HG03457 (cell line): ENCODE measurements at regions not wholly inside any gene's neighbourhood (a gene's known extent, or its start where the extent isn't known, plus 50 kb on each side); places are given as distances from the start of the nearest gene placed in this dataset.
"Not testable (repeated sequence)": the region's sequence is repeated elsewhere in the genome, so short reads cannot be mapped to it uniquely, and the experiment has no call there.

Experiments
- ATAC-seq: cut with Tn5 transposase; IDR thresholded peaks from one replicate; pipeline ENCODE4 v1.9.1; 2021; ENCODE audit warnings: moderate number of reproducible peaks; ENCODE audit not compliant: unreplicated experiment

GRCh38 chr5:23718564-23718963, 211.2 kb downstream of the PRDM9 start:
- no peak for ATAC-seq

GRCh38 chr5:23721336-23721735, 213.9 kb downstream of the PRDM9 start:
- ATAC-seq: no peak

- no peak for ATAC-seq
These were observed 219.9 kb downstream of the PRDM9 start for GRCh38 chr5:23727271-23727670.

- no peak for ATAC-seq
These were observed 222.6 kb downstream of the PRDM9 start for GRCh38 chr5:23730023-23730422.

- ATAC-seq: no peak
These were observed 232.6 kb downstream of the PRDM9 start for GRCh38 chr5:23740029-23740428.

GRCh38 chr5:23742701-23743100, 235.3 kb downstream of the PRDM9 start:
- ATAC-seq: no peak

- ATAC-seq: no peak
These were observed 248.5 kb downstream of the PRDM9 start for GRCh38 chr5:23755906-23756305.

GRCh38 chr5:23756779-23757178, 249.4 kb downstream of the PRDM9 start:
- ATAC-seq: no peak

- ATAC-seq: no peak
These were observed 255.8 kb downstream of the PRDM9 start for GRCh38 chr5:23763170-23763569.

GRCh38 chr5:23776684-23777083, 269.3 kb downstream of the PRDM9 start:
- ATAC-seq: no peak

- ATAC-seq: not testable (repeated sequence)
These were observed 292.9 kb downstream of the PRDM9 start for GRCh38 chr5:23800307-23800706.

- no peak for ATAC-seq
These were observed 313.5 kb downstream of the PRDM9 start for GRCh38 chr5:23820765-23821471.

GRCh38 chr5:23823521-23823920, 316.1 kb downstream of the PRDM9 start:
- no peak for ATAC-seq

- no peak for ATAC-seq
These were observed 317.8 kb downstream of the PRDM9 start for GRCh38 chr5:23825196-23825595.

- ATAC-seq: no peak
These were observed 332.7 kb downstream of the PRDM9 start for GRCh38 chr5:23840083-23840482.

GRCh38 chr5:23864786-23865185, 357.4 kb downstream of the PRDM9 start:
- ATAC-seq: no peak

GRCh38 chr5:23877847-23878246, 370.4 kb downstream of the PRDM9 start:
- ATAC-seq: no peak

GRCh38 chr5:23884405-23885031, 377.1 kb downstream of the PRDM9 start:
- no peak for ATAC-seq

- no peak for ATAC-seq
These were observed 386.2 kb downstream of the PRDM9 start for GRCh38 chr5:23893561-23893960.

GRCh38 chr5:23895614-23896013, 388.2 kb downstream of the PRDM9 start:
- no peak for ATAC-seq

GRCh38 chr5:23930985-23931384, 423.6 kb downstream of the PRDM9 start:
- no peak for ATAC-seq

- not testable (repeated sequence) for ATAC-seq
These were observed 444.0 kb downstream of the PRDM9 start for GRCh38 chr5:23951261-23951928.
